ENCODE measurements at regions not wholly inside any gene's neighbourhood (a gene's known extent, or its start where the extent isn't known, plus 50 kb on each side); places are given as distances from the start of the nearest gene placed in this dataset.

- no peaks in the 10 kb centered on the region for H3K9me2 ChIP-seq (ENCODE audit: insufficient read depth, low read length)
- no peak overlapping the region for H3K27ac ChIP-seq (ENCODE audit: low read length)
- H3F3A ChIP-seq (ENCODE audit: insufficient read depth, low read length, poor library complexity, severe bottlenecking): no peaks in the 10 kb centered on the region
- H3K27me3 ChIP-seq (ENCODE audit: insufficient read depth, low read depth, low read length): no peaks in the 10 kb centered on the region
- no peak overlapping the region for H2AFZ ChIP-seq (ENCODE audit: low read depth, low read length)
- no peaks in the 10 kb centered on the region for H3K79me2 ChIP-seq (replicated peaks; ENCODE audit: insufficient read depth, low read length)
- no peak for TF ChIP-seq MXI1 (conservative IDR thresholded peaks at IDR 0.05; ENCODE audit: poor library complexity, severe bottlenecking)
- no peak for TF ChIP-seq TAF1 (IDR thresholded peaks at IDR 0.05; ENCODE audit: low read depth)
- TF ChIP-seq REST (IDR thresholded peaks at IDR 0.05; ENCODE audit: borderline replicate concordance): no peak
- no peak for TF ChIP-seq EP300 (conservative IDR thresholded peaks at IDR 0.05; ENCODE audit: poor library complexity, severe bottlenecking)
- no peak for TF ChIP-seq EZH2 (IDR thresholded peaks at IDR 0.05; ENCODE audit: borderline replicate concordance, insufficient read depth, low read length, poor library complexity, severe bottlenecking)
- TF ChIP-seq SMC3 (conservative IDR thresholded peaks at IDR 0.05; ENCODE audit: poor library complexity): no peak
- no peak for TF ChIP-seq POLR2AphosphoS5 (IDR thresholded peaks at IDR 0.05)
- TF ChIP-seq RAD21 (conservative IDR thresholded peaks at IDR 0.05): no peak
- no peak overlapping the region for H3K4me3 ChIP-seq (ENCODE audit: low read length)
- H3K36me3 ChIP-seq (ENCODE audit: insufficient read depth, low read length): no peaks in the 10 kb centered on the region
- no peaks in the 10 kb centered on the region for H4K20me1 ChIP-seq (ENCODE audit: insufficient read depth)
- H3K9ac ChIP-seq (ENCODE audit: low read length): no peak overlapping the region
- no peak overlapping the region for H3K4me2 ChIP-seq (ENCODE audit: low read length)
- H3K9me3 ChIP-seq (ENCODE audit: low read length): no peaks in the 10 kb centered on the region
These were observed 223.0 kb upstream of the EGLN3 start for GRCh38 chr14:34173916-34174315.

DNA sequence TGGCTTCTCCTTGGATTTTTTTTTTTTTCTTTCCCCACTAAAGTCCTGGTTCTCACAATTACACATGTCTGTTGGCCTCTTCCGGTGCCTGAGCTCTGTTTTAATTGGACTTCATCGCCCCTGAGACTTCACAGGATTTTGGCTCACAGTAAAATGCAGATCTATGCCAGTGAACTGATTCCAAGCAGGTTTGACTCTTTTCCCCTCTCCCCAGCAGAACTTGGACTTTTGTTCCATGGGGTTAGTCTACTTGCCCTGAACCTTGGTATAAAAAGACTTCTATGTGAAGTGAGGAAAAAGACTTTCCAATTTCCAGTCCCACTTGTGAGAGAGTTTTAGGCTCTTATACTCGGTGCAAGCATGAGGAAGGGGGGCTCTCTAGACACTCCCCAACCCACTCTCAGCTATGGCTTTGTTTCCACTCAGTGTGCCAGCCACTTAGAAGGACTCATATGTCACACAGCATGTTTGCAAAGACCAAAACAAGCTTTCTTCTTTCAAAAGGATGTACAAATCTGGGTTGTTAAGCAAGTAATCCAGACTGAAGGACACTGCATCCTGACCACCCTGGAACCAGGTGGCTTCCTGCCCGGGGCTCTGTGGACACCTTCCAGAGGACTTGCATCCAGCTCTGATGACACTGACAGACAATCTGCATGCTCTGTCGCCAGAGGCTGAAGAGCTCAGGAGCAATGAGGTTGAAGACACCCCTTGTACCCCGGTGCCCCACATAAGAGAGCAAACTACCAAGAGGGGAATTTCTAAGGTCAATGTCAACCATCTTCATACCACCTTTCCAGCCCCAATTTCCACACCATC lies 221.9 kb upstream of the EGLN3 start:
- no peaks in the 10 kb centered on the region for H3K79me2 ChIP-seq (replicated peaks; ENCODE audit: insufficient read depth, low read length)
- H3K4me3 ChIP-seq (ENCODE audit: low read length): no peak overlapping the region
- no peaks in the 10 kb centered on the region for H3K27me3 ChIP-seq (ENCODE audit: insufficient read depth, low read depth, low read length)
- no peak overlapping the region for H3K27ac ChIP-seq (ENCODE audit: low read length)
- no peak overlapping the region for H3K4me2 ChIP-seq (ENCODE audit: low read length)
- H4K20me1 ChIP-seq (ENCODE audit: insufficient read depth): no peaks in the 10 kb centered on the region
- H3K9ac ChIP-seq (ENCODE audit: low read length): no peak overlapping the region
- H3K9me2 ChIP-seq (ENCODE audit: insufficient read depth, low read length): no peaks in the 10 kb centered on the region
- H3K9me3 ChIP-seq (ENCODE audit: low read length): no peaks in the 10 kb centered on the region
- no peak overlapping the region for H2AFZ ChIP-seq (ENCODE audit: low read depth, low read length)
- H3K36me3 ChIP-seq (ENCODE audit: insufficient read depth, low read length): no peaks in the 10 kb centered on the region
- no peaks in the 10 kb centered on the region for H3F3A ChIP-seq (ENCODE audit: insufficient read depth, low read length, poor library complexity, severe bottlenecking)
- TF ChIP-seq EP300 (conservative IDR thresholded peaks at IDR 0.05; ENCODE audit: poor library complexity, severe bottlenecking) (no peak), POLR2AphosphoS5 (IDR thresholded peaks at IDR 0.05) (no peak), MXI1 (conservative IDR thresholded peaks at IDR 0.05; ENCODE audit: poor library complexity, severe bottlenecking) (no peak), RAD21 (conservative IDR thresholded peaks at IDR 0.05) (no peak), TAF1 (IDR thresholded peaks at IDR 0.05; ENCODE audit: low read depth) (no peak), CTCF (IDR thresholded peaks at IDR 0.05; ENCODE audit: poor library complexity, severe bottlenecking) (no peak), SMC3 (conservative IDR thresholded peaks at IDR 0.05; ENCODE audit: poor library complexity) (no peak), REST (IDR thresholded peaks at IDR 0.05; ENCODE audit: borderline replicate concordance) (no peak), EZH2 (IDR thresholded peaks at IDR 0.05; ENCODE audit: borderline replicate concordance, insufficient read depth, low read length, poor library complexity, severe bottlenecking) (no peak)
